CD4-positive, alpha-beta T cell (primary cell): ENCODE measurements at regions not wholly inside any gene's neighbourhood (a gene's known extent, or its start where the extent isn't known, plus 50 kb on each side); places are given as distances from the start of the nearest gene placed in this dataset.

Source experiments
- ATAC-seq: fragments of 200-7000 bp; cut with Tn5 transposase; one replicate; pipeline ENCODE4 v1.10.0; 2022; ENCODE audit warnings: mild to moderate bottlenecking; ENCODE audit not compliant: poor library complexity
- CTCF ChIA-PET: fragments of 350-600 bp; sonication (Branson Sonifier 250); formaldehyde crosslinking; loops from one replicate; lab custom pipeline; 2021; ENCODE audit warnings: antibody characterized with exemption, inconsistent platforms; lab: Charles Lee
- POLR2A ChIA-PET: fragments of 350-600 bp; sonication (Branson Sonifier 250); formaldehyde crosslinking; loops from one replicate; lab custom pipeline; 2021; ENCODE audit warnings: antibody characterized with exemption, inconsistent platforms; lab: Charles Lee
- DNase-seq, 14 experiments: peaks; one replicate each; pipeline ENCODE4 v3.0.0-alpha.2; 2013 to 2020; ENCODE audit warnings: mixed read lengths in 2 of 14
- H3K27ac ChIP-seq, 2 donors: one replicate each; pipeline versions ENCODE4 v1.5.1 to v1.7.0; 2013; ENCODE audit warnings: low read length in 2 of 2, low read depth in 1 of 2, mild to moderate bottlenecking in 1 of 2
- H3K27me3 ChIP-seq, 2 experiments: 1 replicate in 1 of 2; 2 replicates in 1 of 2; pipeline versions ENCODE4 v1.6.1 to v1.7.0; 2013; ENCODE audit warnings: low read length in 2 of 2, control low read depth in 1 of 2, mild to moderate bottlenecking in 1 of 2, moderate library complexity in 1 of 2; ENCODE audit not compliant: insufficient read depth in 2 of 2, control insufficient read depth in 1 of 2
- H3K36me3 ChIP-seq: one replicate; pipeline ENCODE4 v1.6.1; 2013; ENCODE audit warnings: low read length, control low read depth; ENCODE audit not compliant: insufficient read depth
- H3K4me1 ChIP-seq: one replicate; pipeline ENCODE4 v1.6.1; 2013; ENCODE audit warnings: low read length, control low read depth; ENCODE audit not compliant: insufficient read depth
- H3K4me3 ChIP-seq: one replicate; pipeline ENCODE4 v1.5.1; 2013; ENCODE audit warnings: mild to moderate bottlenecking, low read length, moderate library complexity
- H3K9me3 ChIP-seq, 2 experiments: 1 replicate in 1 of 2; 2 replicates in 1 of 2; pipeline versions ENCODE4 v1.6.1 to v1.7.0; 2013; ENCODE audit warnings: low read length in 2 of 2, mild to moderate bottlenecking in 2 of 2, control low read depth in 1 of 2, moderate library complexity in 1 of 2; ENCODE audit not compliant: control insufficient read depth in 1 of 2, insufficient read depth in 1 of 2
- H3K27ac Mint-ChIP-seq: one replicate; pipeline ENCODE4 v1.8.0; 2020; ENCODE audit warnings: mixed read lengths
- H3K27me3 Mint-ChIP-seq: one replicate; pipeline ENCODE4 v1.8.0; 2021; ENCODE audit warnings: mixed read lengths
- H3K36me3 Mint-ChIP-seq: one replicate; pipeline ENCODE4 v1.8.0; 2021; ENCODE audit warnings: low read depth, mixed read lengths
- H3K4me1 Mint-ChIP-seq: one replicate; pipeline ENCODE4 v1.8.0; 2021; ENCODE audit warnings: low read depth, mixed read lengths
- H3K4me3 Mint-ChIP-seq: one replicate; pipeline ENCODE4 v1.8.0; 2020; ENCODE audit warnings: mild to moderate bottlenecking, mixed read lengths
- H3K9me3 Mint-ChIP-seq: one replicate; pipeline ENCODE4 v1.8.0; 2020; ENCODE audit warnings: mixed read lengths
- CTCF ChIP-seq: fragments of 200-600 bp; IDR thresholded peaks from one replicate; pipeline ENCODE4 v1.8.0; 2022; ENCODE audit warnings: antibody characterized with exemption, mild to moderate bottlenecking
- intact Hi-C, 2 experiments: fragments of 100-400 bp; cut with DNase I in 1 of 2; cut with micrococcal nuclease in 1 of 2; formaldehyde crosslinking; loops; one replicate each; pipeline versions ENCODE4 v1.15.1 to v1.9.0; 2023 to 2025; cut with DNase I, micrococcal nuclease

GRCh38 chr18:25678221-25678620 lies 326.3 kb upstream of the ZNF521 start:
- CTCF ChIA-PET = no interaction called here
- H3K4me3 Mint-ChIP-seq = no peak overlapping the region
- intact Hi-C loops = no loop called here

GRCh38 chr18:25675123-25675850 lies 323.3 kb upstream of the ZNF521 start:
- H3K4me3 Mint-ChIP-seq = no peak overlapping the region
- Histone ChIP-seq H3K4me1 (no peaks in the 10 kb centered on the region), H3K27me3 (no peaks in the 10 kb centered on the region), H3K4me3 (no peak overlapping the region), H3K9me3 (no peaks in the 10 kb centered on the region), H3K36me3 (no peaks in the 10 kb centered on the region), H3K27ac (no peak overlapping the region)
- H3K27ac Mint-ChIP-seq = no peak overlapping the region
- TF ChIP-seq CTCF = no peak
- no peaks in the 10 kb centered on the region for H3K4me1 Mint-ChIP-seq
- peaks cover 4% of the 10 kb centered on the region for H3K27me3 Mint-ChIP-seq
- no peaks in the 10 kb centered on the region for H3K9me3 Mint-ChIP-seq
- POLR2A ChIA-PET = no interaction called here
- CTCF ChIA-PET = no interaction called here
- DNase-seq (no peak), ATAC-seq (no peak)
- no peaks in the 10 kb centered on the region for H3K36me3 Mint-ChIP-seq
- intact Hi-C loops = no loop called here

More at GRCh38 chr18:25678221-25678620, 326.3 kb upstream of the ZNF521 start:
- POLR2A ChIA-PET = no interaction called here
- no peaks in the 10 kb centered on the region for H3K4me1 Mint-ChIP-seq
- Histone ChIP-seq H3K36me3 (no peaks in the 10 kb centered on the region), H3K4me3 (no peak overlapping the region), H3K4me1 (no peaks in the 10 kb centered on the region), H3K9me3 (no peaks in the 10 kb centered on the region), H3K27ac (no peak overlapping the region), H3K27me3 (no peaks in the 10 kb centered on the region)
- no peak overlapping the region for H3K27ac Mint-ChIP-seq
- H3K9me3 Mint-ChIP-seq = no peaks in the 10 kb centered on the region
- H3K27me3 Mint-ChIP-seq = no peaks in the 10 kb centered on the region
- no peak for ATAC-seq
- no peaks in the 10 kb centered on the region for H3K36me3 Mint-ChIP-seq
- no peak for DNase-seq
- TF ChIP-seq CTCF = no peak

- ATAC-seq (no peak), DNase-seq (no peak)
- CTCF ChIA-PET = no interaction called here
- intact Hi-C loops = no loop called here
- Histone ChIP-seq H3K27me3 (no peaks in the 10 kb centered on the region), H3K9me3 (no peaks in the 10 kb centered on the region), H3K36me3 (no peaks in the 10 kb centered on the region), H3K4me1 (no peaks in the 10 kb centered on the region), H3K27ac (no peak overlapping the region), H3K4me3 (no peak overlapping the region)
- Mint-ChIP-seq H3K36me3 (no peaks in the 10 kb centered on the region), H3K4me1 (no peaks in the 10 kb centered on the region), H3K27ac (no peak overlapping the region), H3K27me3 (peaks cover 4% of the 10 kb centered on the region), H3K4me3 (no peak overlapping the region), H3K9me3 (no peaks in the 10 kb centered on the region)
- POLR2A ChIA-PET = no interaction called here
- no peak for TF ChIP-seq CTCF
Observed at GRCh38 chr18:25674183-25674582, 322.2 kb upstream of the ZNF521 start.
